Liver (tissue), 3 donors: ENCODE measurements at regions not wholly inside any gene's neighbourhood (a gene's known extent, or its start where the extent isn't known, plus 50 kb on each side); places are given as distances from the start of the nearest gene placed in this dataset.

Experiments
- EGR1 ChIP-seq, 2 donors: IDR thresholded peaks; 2 replicates each; pipeline ENCODE4 v1.6.1; 2016 to 2018; ENCODE audit warnings: antibody characterized with exemption in 2 of 2, low read depth in 2 of 2
- FOXA1 ChIP-seq: IDR thresholded peaks from 2 replicates; pipeline ENCODE4 v1.6.1; 2016; ENCODE audit warnings: antibody characterized with exemption
- FOXA2 ChIP-seq: IDR thresholded peaks from 2 replicates; pipeline ENCODE4 v1.6.1; 2016; ENCODE audit warnings: antibody characterized with exemption
- JUND ChIP-seq, 2 donors: IDR thresholded peaks; 2 replicates each; pipeline ENCODE4 v1.6.1; 2016; ENCODE audit warnings: antibody characterized with exemption in 2 of 2
- RAD21 ChIP-seq, 2 donors: IDR thresholded peaks; 2 replicates each; pipeline ENCODE4 v1.6.1; 2016; ENCODE audit warnings: antibody characterized with exemption in 2 of 2, mild to moderate bottlenecking in 2 of 2
- RXRA ChIP-seq, 2 donors: IDR thresholded peaks; 2 replicates each; pipeline ENCODE4 v1.6.1; 2017 to 2018; ENCODE audit warnings: antibody characterized with exemption in 2 of 2, mild to moderate bottlenecking in 1 of 2
- SP1 ChIP-seq: IDR thresholded peaks from 2 replicates; pipeline ENCODE4 v1.6.1; 2018; ENCODE audit warnings: antibody characterized with exemption, mild to moderate bottlenecking
- TAF1 ChIP-seq: conservative IDR thresholded peaks from 2 replicates; pipeline ENCODE4 v1.6.1; 2016; ENCODE audit warnings: antibody characterized with exemption, mild to moderate bottlenecking
- YY1 ChIP-seq: IDR thresholded peaks from 2 replicates; pipeline ENCODE4 v1.6.1; 2016; ENCODE audit warnings: antibody characterized with exemption, mild to moderate bottlenecking
- TF ChIP-seq, protein P1 (sequence below): fragments of 150-350 bp; IDR thresholded peaks from 2 replicates; pipeline ENCODE4 v1.5.1; 2017; ENCODE audit warnings: improper control_type of control experiment, low read depth, low read length; ENCODE audit not compliant: missing input control
- TF ChIP-seq, protein P2 (sequence below): IDR thresholded peaks from 2 replicates; pipeline ENCODE4 v1.6.1; 2016; ENCODE audit warnings: antibody characterized with exemption, mild to moderate bottlenecking
- TF ChIP-seq, protein P3 (sequence below): IDR thresholded peaks from 2 replicates; pipeline ENCODE4 v1.6.1; 2016; ENCODE audit warnings: antibody characterized with exemption
- donor health status: healthy.
- donor health status: healthy.

DNA sequence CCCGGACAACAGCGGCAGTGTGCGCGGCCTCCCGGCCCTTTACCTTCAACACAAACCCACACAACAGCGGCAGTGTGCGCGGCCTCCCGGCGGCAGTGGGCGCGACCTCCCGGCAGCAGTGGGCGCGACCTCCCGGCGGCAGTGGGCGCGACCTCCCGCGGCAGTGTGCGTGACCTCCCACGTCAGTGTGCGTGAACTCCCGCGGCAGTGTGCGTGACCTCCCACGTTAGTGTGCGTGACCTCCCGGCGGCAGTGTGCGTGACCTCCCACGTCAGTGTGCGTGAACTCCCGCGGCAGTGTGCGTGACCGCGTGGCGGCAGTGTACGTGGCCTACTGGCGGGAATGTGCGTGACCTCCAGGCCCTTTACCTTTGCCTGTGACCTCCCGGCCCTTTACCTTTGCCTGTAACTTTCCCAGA is 576.6 kb upstream of the FRG1 start:
- TF ChIP-seq RAD21 (IDR thresholded peaks at IDR 0.05) (no peak), FOXA2 (no peak), JUND (IDR thresholded peaks at IDR 0.05) (no peak), YY1 (no peak), TAF1 (no peak), SP1 (no peak), EGR1 (IDR thresholded peaks at IDR 0.05; ENCODE audit: low read depth in 2 of 2) (no peak), RXRA (IDR thresholded peaks at IDR 0.05) (no peak), FOXA1 (no peak)
- TF ChIP-seq, protein P1, sequence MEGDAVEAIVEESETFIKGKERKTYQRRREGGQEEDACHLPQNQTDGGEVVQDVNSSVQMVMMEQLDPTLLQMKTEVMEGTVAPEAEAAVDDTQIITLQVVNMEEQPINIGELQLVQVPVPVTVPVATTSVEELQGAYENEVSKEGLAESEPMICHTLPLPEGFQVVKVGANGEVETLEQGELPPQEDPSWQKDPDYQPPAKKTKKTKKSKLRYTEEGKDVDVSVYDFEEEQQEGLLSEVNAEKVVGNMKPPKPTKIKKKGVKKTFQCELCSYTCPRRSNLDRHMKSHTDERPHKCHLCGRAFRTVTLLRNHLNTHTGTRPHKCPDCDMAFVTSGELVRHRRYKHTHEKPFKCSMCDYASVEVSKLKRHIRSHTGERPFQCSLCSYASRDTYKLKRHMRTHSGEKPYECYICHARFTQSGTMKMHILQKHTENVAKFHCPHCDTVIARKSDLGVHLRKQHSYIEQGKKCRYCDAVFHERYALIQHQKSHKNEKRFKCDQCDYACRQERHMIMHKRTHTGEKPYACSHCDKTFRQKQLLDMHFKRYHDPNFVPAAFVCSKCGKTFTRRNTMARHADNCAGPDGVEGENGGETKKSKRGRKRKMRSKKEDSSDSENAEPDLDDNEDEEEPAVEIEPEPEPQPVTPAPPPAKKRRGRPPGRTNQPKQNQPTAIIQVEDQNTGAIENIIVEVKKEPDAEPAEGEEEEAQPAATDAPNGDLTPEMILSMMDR, result no peak
- TF ChIP-seq, protein P2, sequence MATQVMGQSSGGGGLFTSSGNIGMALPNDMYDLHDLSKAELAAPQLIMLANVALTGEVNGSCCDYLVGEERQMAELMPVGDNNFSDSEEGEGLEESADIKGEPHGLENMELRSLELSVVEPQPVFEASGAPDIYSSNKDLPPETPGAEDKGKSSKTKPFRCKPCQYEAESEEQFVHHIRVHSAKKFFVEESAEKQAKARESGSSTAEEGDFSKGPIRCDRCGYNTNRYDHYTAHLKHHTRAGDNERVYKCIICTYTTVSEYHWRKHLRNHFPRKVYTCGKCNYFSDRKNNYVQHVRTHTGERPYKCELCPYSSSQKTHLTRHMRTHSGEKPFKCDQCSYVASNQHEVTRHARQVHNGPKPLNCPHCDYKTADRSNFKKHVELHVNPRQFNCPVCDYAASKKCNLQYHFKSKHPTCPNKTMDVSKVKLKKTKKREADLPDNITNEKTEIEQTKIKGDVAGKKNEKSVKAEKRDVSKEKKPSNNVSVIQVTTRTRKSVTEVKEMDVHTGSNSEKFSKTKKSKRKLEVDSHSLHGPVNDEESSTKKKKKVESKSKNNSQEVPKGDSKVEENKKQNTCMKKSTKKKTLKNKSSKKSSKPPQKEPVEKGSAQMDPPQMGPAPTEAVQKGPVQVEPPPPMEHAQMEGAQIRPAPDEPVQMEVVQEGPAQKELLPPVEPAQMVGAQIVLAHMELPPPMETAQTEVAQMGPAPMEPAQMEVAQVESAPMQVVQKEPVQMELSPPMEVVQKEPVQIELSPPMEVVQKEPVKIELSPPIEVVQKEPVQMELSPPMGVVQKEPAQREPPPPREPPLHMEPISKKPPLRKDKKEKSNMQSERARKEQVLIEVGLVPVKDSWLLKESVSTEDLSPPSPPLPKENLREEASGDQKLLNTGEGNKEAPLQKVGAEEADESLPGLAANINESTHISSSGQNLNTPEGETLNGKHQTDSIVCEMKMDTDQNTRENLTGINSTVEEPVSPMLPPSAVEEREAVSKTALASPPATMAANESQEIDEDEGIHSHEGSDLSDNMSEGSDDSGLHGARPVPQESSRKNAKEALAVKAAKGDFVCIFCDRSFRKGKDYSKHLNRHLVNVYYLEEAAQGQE, result no peak
- TF ChIP-seq, protein P3, sequence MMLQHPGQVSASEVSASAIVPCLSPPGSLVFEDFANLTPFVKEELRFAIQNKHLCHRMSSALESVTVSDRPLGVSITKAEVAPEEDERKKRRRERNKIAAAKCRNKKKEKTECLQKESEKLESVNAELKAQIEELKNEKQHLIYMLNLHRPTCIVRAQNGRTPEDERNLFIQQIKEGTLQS, result no peak
